Left ventricle myocardium inferior (tissue), 1 donor: ENCODE measurements at regions not wholly inside any gene's neighbourhood (a gene's known extent, or its start where the extent isn't known, plus 50 kb on each side); places are given as distances from the start of the nearest gene placed in this dataset.

Experiments
- DNase-seq: peaks from one replicate; pipeline ENCODE4 v3.0.0-alpha.2; 2020
- H3K27ac ChIP-seq: fragments of 200-600 bp; replicated peaks from 2 replicates; pipeline ENCODE4 v1.8.0; 2021
- H3K27me3 ChIP-seq: fragments of 200-600 bp; 2 replicates; pipeline ENCODE4 v1.8.0; 2021; ENCODE audit warnings: low read depth
- H3K36me3 ChIP-seq: fragments of 200-600 bp; 2 replicates; pipeline ENCODE4 v1.8.0; 2021
- H3K4me1 ChIP-seq: fragments of 200-600 bp; 2 replicates; pipeline ENCODE4 v1.8.0; 2021
- H3K4me3 ChIP-seq: fragments of 200-600 bp; 2 replicates; pipeline ENCODE4 v1.8.0; 2021; ENCODE audit warnings: mild to moderate bottlenecking, moderate library complexity
- H3K9me3 ChIP-seq: fragments of 200-600 bp; replicated peaks from 2 replicates; pipeline ENCODE4 v1.8.0; 2021
- intact Hi-C: fragments of 100-400 bp; cut with micrococcal nuclease; formaldehyde crosslinking; loops from one replicate; pipeline ENCODE4 v1.11.0; 2022
- TF ChIP-seq, protein P1 (sequence below): fragments of 200-600 bp; IDR thresholded peaks from 2 replicates; pipeline ENCODE4 v1.8.0; 2021; ENCODE audit warnings: antibody characterized with exemption, mild to moderate bottlenecking, borderline replicate concordance
- donor health status: DM: no; HTN: yes; CAD: no; lungs with severe emphysema.

DNA sequence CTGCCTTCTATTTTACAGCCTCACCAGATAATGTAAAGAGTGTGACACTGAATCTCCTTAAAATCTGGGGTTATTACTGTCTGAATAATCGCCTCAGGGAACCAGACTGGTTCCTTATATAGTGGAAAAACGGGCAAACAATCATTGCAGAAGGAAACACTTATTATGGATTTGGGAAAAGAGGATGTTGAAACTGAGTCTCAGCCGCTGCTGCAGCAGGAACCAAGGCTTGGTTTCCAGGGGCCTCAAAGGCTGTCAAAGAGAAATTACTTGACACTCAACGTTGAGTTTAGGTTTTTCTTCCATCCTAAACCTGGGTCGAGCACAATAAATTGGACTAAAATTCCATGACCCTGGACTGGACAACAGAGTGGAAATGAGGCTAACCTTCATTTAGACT, 103.8 kb upstream of the AHR start:
- Histone ChIP-seq H3K4me3 (no peak overlapping the region), H3K36me3 (no peaks in the 10 kb centered on the region), H3K27me3 (no peaks in the 10 kb centered on the region), H3K4me1 (no peaks in the 10 kb centered on the region), H3K27ac (no peak overlapping the region), H3K9me3 (no peaks in the 10 kb centered on the region)
- intact Hi-C loops = no loop called here
- DNase-seq = no peak
- TF ChIP-seq, protein P1, sequence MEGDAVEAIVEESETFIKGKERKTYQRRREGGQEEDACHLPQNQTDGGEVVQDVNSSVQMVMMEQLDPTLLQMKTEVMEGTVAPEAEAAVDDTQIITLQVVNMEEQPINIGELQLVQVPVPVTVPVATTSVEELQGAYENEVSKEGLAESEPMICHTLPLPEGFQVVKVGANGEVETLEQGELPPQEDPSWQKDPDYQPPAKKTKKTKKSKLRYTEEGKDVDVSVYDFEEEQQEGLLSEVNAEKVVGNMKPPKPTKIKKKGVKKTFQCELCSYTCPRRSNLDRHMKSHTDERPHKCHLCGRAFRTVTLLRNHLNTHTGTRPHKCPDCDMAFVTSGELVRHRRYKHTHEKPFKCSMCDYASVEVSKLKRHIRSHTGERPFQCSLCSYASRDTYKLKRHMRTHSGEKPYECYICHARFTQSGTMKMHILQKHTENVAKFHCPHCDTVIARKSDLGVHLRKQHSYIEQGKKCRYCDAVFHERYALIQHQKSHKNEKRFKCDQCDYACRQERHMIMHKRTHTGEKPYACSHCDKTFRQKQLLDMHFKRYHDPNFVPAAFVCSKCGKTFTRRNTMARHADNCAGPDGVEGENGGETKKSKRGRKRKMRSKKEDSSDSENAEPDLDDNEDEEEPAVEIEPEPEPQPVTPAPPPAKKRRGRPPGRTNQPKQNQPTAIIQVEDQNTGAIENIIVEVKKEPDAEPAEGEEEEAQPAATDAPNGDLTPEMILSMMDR = no peak

DNA sequence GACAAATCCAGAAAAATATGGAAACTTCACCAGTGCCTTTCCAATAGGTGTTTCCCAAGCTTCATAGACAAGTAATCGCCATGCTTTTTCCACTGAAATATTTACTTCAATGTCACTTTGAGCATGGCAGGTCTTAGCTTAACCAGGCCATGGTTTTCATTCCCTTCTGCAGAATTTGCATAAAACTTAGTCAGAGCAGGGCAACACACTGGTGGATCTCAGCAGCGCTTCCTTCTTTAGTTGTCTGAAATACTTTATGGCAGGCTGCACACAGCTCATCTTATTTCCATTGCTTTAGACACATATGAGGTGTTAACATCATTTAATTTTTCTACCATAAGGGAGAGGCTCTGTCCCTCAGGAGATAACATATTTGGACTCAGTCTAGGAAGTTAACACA, 102.9 kb upstream of the AHR start:
- DNase-seq = no peak
- H3K36me3 ChIP-seq = no peaks in the 10 kb centered on the region
- intact Hi-C loops = no loop called here

GRCh38 chr7:17205910-17206309, 92.5 kb upstream of the AHR start:
- Histone ChIP-seq H3K9me3 (no peaks in the 10 kb centered on the region), H3K4me1 (peaks cover 9% of the 10 kb centered on the region), H3K36me3 (no peaks in the 10 kb centered on the region), H3K4me3 (no peak overlapping the region), H3K27ac (no peak overlapping the region), H3K27me3 (no peaks in the 10 kb centered on the region)
- TF ChIP-seq, protein P1 = no peak
- DNase-seq = no peak
- intact Hi-C loops = no loop called here

More for the DNA sequence above, 102.9 kb upstream of the AHR start:
- no peak overlapping the region for H3K4me3 ChIP-seq
- TF ChIP-seq, protein P1 = no peak
- H3K27me3 ChIP-seq = no peaks in the 10 kb centered on the region
- H3K27ac ChIP-seq = no peak overlapping the region
- H3K9me3 ChIP-seq = no peaks in the 10 kb centered on the region
- no peaks in the 10 kb centered on the region for H3K4me1 ChIP-seq

GRCh38 chr7:17206349-17206905, 92.0 kb upstream of the AHR start:
- Histone ChIP-seq H3K4me1 (peaks cover 9% of the 10 kb centered on the region), H3K9me3 (no peaks in the 10 kb centered on the region), H3K36me3 (no peaks in the 10 kb centered on the region), H3K27ac (no peak overlapping the region), H3K4me3 (no peak overlapping the region), H3K27me3 (no peaks in the 10 kb centered on the region)
- intact Hi-C loops = no loop called here
- TF ChIP-seq, protein P1 = no peak
- DNase-seq = no peak

GRCh38 chr7:17207220-17207619, 91.2 kb upstream of the AHR start:
- DNase-seq = no peak
- TF ChIP-seq, protein P1 = no peak
- intact Hi-C loops = no loop called here

More at GRCh38 chr7:17207220-17207619, 91.2 kb upstream of the AHR start:
- Histone ChIP-seq H3K27me3 (no peaks in the 10 kb centered on the region), H3K36me3 (no peaks in the 10 kb centered on the region), H3K4me1 (peaks cover 11% of the 10 kb centered on the region), H3K4me3 (no peak overlapping the region), H3K27ac (no peak overlapping the region), H3K9me3 (no peaks in the 10 kb centered on the region)
